Esophagus muscularis mucosa (tissue), 4 donors: ENCODE measurements at regions not wholly inside any gene's neighbourhood (a gene's known extent, or its start where the extent isn't known, plus 50 kb on each side); places are given as distances from the start of the nearest gene placed in this dataset.
A peak's percentile ranks its signal among the peaks of the same experiment; 100 is the strongest.

ENCODE experiments used
- DNase-seq: peaks from one replicate; pipeline ENCODE4 v3.0.0-alpha.2; 2017; ENCODE audit errors: extremely low spot score
- H3K27ac ChIP-seq, 4 donors: fragments of 200-600 bp; sonication (generic); replicated peaks in 1 of 4; 1 replicate in 3 of 4; 2 replicates in 1 of 4; pipeline ENCODE4 v1.5.1; 2016 to 2019; ENCODE audit warnings: mild to moderate bottlenecking in 1 of 4
- H3K27me3 ChIP-seq, 4 donors: fragments of 200-600 bp; sonication (generic); one replicate each; pipeline versions ENCODE4 v1.5.1 to v1.6.0; 2016 to 2019
- H3K36me3 ChIP-seq, 4 donors: fragments of 200-600 bp; sonication (generic); one replicate each; pipeline ENCODE4 v1.5.1; 2016 to 2019
- H3K4me1 ChIP-seq, 4 donors: fragments of 200-600 bp; sonication (generic); one replicate each; pipeline ENCODE4 v1.5.1; 2016 to 2019
- H3K4me3 ChIP-seq, 4 donors: fragments of 200-600 bp; sonication (generic); 1 replicate in 2 of 4; 2 replicates in 2 of 4; pipeline ENCODE4 v1.5.1; 2016 to 2019; ENCODE audit warnings: mild to moderate bottlenecking in 4 of 4, moderate library complexity in 1 of 4
- H3K9me3 ChIP-seq, 4 donors: fragments of 200-600 bp; sonication (generic); 1 replicate in 3 of 4; 2 replicates in 1 of 4; pipeline ENCODE4 v1.5.1; 2016 to 2019
- EP300 ChIP-seq: sonication (generic); formaldehyde crosslinking; IDR thresholded peaks from one replicate; pipeline ENCODE4 v1.6.1; 2017; ENCODE audit warnings: antibody characterized with exemption
- POLR2A ChIP-seq: fragments of 450-650 bp; IDR thresholded peaks from one replicate; pipeline ENCODE4 v1.6.1; 2017; ENCODE audit warnings: antibody characterized with exemption, moderate library complexity, mild to moderate bottlenecking, low read depth
- POLR2AphosphoS5 ChIP-seq, 2 donors: sonication (generic); formaldehyde crosslinking; IDR thresholded peaks; one replicate each; pipeline ENCODE4 v1.6.1; 2017; ENCODE audit warnings: antibody characterized with exemption in 2 of 2
- WGBS: methylation state at CpG from one replicate; pipeline ENCODE4 v1.1.5; 2018; 5-methylcytosine and 5-hydroxymethylcytosine counted together
- intact Hi-C: fragments of 100-400 bp; cut with DNase I; formaldehyde crosslinking; loops from one replicate; pipeline ENCODE4 v1.15.1; 2023
- TF ChIP-seq, protein P1 (sequence below), 3 experiments: fragments of 200-600 bp in 2 of 3; fragments of 450-650 bp in 1 of 3; sonication (generic) in 2 of 3; IDR thresholded peaks; one replicate each; pipeline ENCODE4 v1.5.1; 2017 to 2019; ENCODE audit warnings: antibody characterized with exemption in 3 of 3, mild to moderate bottlenecking in 2 of 3, moderate library complexity in 1 of 3

DNA sequence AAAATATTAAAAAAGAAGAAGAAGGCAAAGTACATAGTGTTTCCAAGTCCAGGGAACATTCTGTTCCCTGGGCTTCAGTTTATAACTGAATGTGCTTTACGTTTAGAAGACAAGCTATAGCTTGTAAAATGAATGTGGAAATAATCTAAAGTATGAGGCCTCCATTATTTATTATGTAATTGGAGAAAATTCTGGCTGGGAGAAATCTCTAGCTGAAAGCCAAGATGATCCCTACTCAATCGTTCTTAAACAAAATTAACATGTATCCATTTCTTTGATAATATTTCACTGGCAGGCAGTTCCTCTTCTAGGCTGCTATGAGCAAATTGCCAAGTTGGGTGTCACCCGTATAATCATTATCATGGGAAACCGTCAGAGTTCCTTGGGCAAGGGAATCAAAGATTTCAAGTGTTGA is 52.2 kb upstream of the ETS2 start:
- DNase-seq: no peak
- Histone ChIP-seq H3K4me3 (no peak overlapping the region), H3K27me3 (no peaks in the 10 kb centered on the region), H3K4me1 (peaks cover 11 to 55% (median 46%) of the 10 kb centered on the region in 4 donors), H3K36me3 (no peaks in the 10 kb centered on the region), H3K27ac (peak overlapping the region in 3 of 4 donors; percentile 35 to 50 (median 37)), H3K9me3 (no peaks in the 10 kb centered on the region)
- intact Hi-C loops: no loop called here
- TF ChIP-seq, protein P1, sequence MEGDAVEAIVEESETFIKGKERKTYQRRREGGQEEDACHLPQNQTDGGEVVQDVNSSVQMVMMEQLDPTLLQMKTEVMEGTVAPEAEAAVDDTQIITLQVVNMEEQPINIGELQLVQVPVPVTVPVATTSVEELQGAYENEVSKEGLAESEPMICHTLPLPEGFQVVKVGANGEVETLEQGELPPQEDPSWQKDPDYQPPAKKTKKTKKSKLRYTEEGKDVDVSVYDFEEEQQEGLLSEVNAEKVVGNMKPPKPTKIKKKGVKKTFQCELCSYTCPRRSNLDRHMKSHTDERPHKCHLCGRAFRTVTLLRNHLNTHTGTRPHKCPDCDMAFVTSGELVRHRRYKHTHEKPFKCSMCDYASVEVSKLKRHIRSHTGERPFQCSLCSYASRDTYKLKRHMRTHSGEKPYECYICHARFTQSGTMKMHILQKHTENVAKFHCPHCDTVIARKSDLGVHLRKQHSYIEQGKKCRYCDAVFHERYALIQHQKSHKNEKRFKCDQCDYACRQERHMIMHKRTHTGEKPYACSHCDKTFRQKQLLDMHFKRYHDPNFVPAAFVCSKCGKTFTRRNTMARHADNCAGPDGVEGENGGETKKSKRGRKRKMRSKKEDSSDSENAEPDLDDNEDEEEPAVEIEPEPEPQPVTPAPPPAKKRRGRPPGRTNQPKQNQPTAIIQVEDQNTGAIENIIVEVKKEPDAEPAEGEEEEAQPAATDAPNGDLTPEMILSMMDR (IDR thresholded peaks at IDR 0.05): no peak
- TF ChIP-seq EP300 (no peak), POLR2A (no peak), POLR2AphosphoS5 (IDR thresholded peaks at IDR 0.05) (peak in 1 of 2 donors; percentile 63)
- WGBS: 51% methylated on average over 4 of the region's 4 CpGs
